ENCODE measurements at regions not wholly inside any gene's neighbourhood (a gene's known extent, or its start where the extent isn't known, plus 50 kb on each side); places are given as distances from the start of the nearest gene placed in this dataset.

- H3K36me3 Mint-ChIP-seq (ENCODE audit: low read depth) = no peaks in the 10 kb centered on the region
- H3K9me3 Mint-ChIP-seq = no peaks in the 10 kb centered on the region
- H3K4me3 Mint-ChIP-seq = no peak overlapping the region
- no peaks in the 10 kb centered on the region for H3K27me3 Mint-ChIP-seq
- H3K4me1 Mint-ChIP-seq (ENCODE audit: low read depth) = no peaks in the 10 kb centered on the region
- no peak overlapping the region for H3K27ac Mint-ChIP-seq
- DNase-seq = no peak
These were observed 77.4 kb upstream of the CPEB2 start for GRCh38 chr4:14924812-14925344.

DNA sequence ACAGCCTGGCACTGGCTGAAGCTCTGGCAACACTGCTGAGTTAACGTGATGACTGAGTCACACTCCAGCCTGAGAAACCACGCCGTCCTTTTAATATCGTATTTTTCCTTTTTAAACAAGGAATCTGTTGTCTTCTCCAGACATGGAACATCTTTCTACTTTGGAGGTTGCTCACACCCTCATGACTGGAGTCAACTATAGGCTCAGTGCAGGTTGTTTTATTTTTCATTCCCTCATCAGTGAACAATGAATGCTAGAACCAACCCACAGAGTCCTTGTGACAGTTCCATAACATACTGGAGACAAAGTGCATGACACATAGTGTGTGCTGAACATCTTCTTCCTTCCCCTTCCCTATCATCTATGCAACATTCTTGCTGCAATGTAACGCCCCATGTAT is 76.8 kb upstream of the CPEB2 start:
- no peak overlapping the region for H3K4me3 Mint-ChIP-seq
- H3K27ac Mint-ChIP-seq = no peak overlapping the region
- H3K27me3 Mint-ChIP-seq = no peaks in the 10 kb centered on the region
- H3K36me3 Mint-ChIP-seq (ENCODE audit: low read depth) = no peaks in the 10 kb centered on the region
- DNase-seq = no peak
- H3K9me3 Mint-ChIP-seq = no peaks in the 10 kb centered on the region
- no peaks in the 10 kb centered on the region for H3K4me1 Mint-ChIP-seq (ENCODE audit: low read depth)

DNA sequence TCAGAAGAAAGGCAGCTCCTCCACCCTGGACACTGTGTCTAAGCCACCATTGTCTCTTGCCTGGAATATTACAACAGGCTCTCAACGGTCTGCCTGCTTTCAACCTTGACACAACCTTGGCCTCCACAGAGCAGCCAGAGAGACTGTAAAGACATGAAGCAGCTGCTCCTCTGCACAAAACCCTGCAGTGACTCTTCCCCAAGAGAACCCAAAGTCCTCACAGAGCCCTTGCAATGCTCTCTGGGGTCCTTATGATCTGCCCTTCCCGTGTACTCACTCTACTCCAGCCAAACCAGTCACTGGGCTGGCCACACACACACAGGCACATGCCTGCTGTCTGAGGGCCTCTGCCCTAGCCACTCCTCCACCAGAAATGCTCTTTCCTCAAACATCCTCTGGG is 75.9 kb upstream of the CPEB2 start:
- Mint-ChIP-seq H3K9me3 (no peaks in the 10 kb centered on the region), H3K4me1 (ENCODE audit: low read depth) (no peaks in the 10 kb centered on the region), H3K27ac (no peak overlapping the region)

GRCh38 chr4:14928035-14928434 is 74.2 kb upstream of the CPEB2 start:
- Mint-ChIP-seq H3K36me3 (ENCODE audit: low read depth) (no peaks in the 10 kb centered on the region), H3K27me3 (peaks cover 9% of the 10 kb centered on the region), H3K9me3 (no peaks in the 10 kb centered on the region), H3K4me3 (no peak overlapping the region), H3K4me1 (ENCODE audit: low read depth) (no peaks in the 10 kb centered on the region), H3K27ac (no peak overlapping the region)
- DNase-seq = no peak

More for the DNA sequence above, 75.9 kb upstream of the CPEB2 start:
- Mint-ChIP-seq H3K27me3 (peaks cover 4% of the 10 kb centered on the region), H3K4me3 (no peak overlapping the region), H3K36me3 (ENCODE audit: low read depth) (no peaks in the 10 kb centered on the region)
- DNase-seq = no peak

DNA sequence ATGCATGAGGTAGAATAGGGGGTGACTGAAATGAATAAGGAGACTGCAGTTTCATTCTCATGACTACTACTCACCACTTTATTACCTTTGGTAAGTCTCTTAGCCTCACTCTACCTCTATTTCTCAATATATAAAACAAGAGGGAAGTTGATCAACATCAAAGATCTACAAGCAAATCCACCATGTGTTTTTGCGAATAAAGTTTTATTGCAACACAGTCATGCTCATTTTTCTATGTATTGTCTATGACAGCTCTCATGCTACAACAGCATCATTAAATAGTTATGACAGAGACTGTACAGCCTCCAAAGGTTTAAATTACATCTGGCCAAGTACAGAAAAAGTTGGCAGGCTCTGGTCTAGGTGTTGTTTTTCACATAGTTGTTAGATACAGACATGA is 72.6 kb upstream of the CPEB2 start:
- H3K36me3 Mint-ChIP-seq (ENCODE audit: low read depth) = no peaks in the 10 kb centered on the region
- no peak overlapping the region for H3K27ac Mint-ChIP-seq
- H3K9me3 Mint-ChIP-seq = no peaks in the 10 kb centered on the region
- no peaks in the 10 kb centered on the region for H3K4me1 Mint-ChIP-seq (ENCODE audit: low read depth)
- no peak for DNase-seq
- peaks cover 11% of the 10 kb centered on the region for H3K27me3 Mint-ChIP-seq
- no peak overlapping the region for H3K4me3 Mint-ChIP-seq

GRCh38 chr4:14934704-14935390 is 67.4 kb upstream of the CPEB2 start:
- H3K4me1 Mint-ChIP-seq (ENCODE audit: low read depth) = no peaks in the 10 kb centered on the region
- no peak for DNase-seq
- no peak overlapping the region for H3K27ac Mint-ChIP-seq
- H3K27me3 Mint-ChIP-seq = peaks cover 39% of the 10 kb centered on the region
- H3K9me3 Mint-ChIP-seq = no peaks in the 10 kb centered on the region
- no peak overlapping the region for H3K4me3 Mint-ChIP-seq
- H3K36me3 Mint-ChIP-seq (ENCODE audit: low read depth) = no peaks in the 10 kb centered on the region

DNA sequence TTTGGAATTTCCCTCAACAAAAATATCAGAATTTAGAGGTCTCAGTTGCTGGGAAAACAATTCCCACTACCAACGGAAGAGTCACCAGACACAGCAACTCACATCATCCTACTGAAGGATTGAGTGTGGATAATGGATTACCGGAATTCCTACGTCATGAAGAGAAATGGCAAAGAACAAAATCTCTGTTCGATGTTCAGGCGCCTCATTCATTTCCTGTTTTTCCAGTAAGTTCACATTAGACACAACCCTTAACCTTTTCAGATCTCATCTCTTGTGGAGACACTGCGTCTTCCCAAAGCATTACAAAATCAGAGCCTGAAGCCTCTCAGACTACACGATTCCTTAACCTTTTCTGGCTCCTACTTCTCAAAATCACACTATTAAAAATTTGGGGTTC is 58.5 kb upstream of the CPEB2 start:
- no peak for DNase-seq
- no peak overlapping the region for H3K27ac Mint-ChIP-seq
- H3K36me3 Mint-ChIP-seq (ENCODE audit: low read depth) = no peaks in the 10 kb centered on the region
- no peaks in the 10 kb centered on the region for H3K9me3 Mint-ChIP-seq
- H3K4me3 Mint-ChIP-seq = no peak overlapping the region
- no peaks in the 10 kb centered on the region for H3K4me1 Mint-ChIP-seq (ENCODE audit: low read depth)
- H3K27me3 Mint-ChIP-seq = peaks cover 38% of the 10 kb centered on the region

DNA sequence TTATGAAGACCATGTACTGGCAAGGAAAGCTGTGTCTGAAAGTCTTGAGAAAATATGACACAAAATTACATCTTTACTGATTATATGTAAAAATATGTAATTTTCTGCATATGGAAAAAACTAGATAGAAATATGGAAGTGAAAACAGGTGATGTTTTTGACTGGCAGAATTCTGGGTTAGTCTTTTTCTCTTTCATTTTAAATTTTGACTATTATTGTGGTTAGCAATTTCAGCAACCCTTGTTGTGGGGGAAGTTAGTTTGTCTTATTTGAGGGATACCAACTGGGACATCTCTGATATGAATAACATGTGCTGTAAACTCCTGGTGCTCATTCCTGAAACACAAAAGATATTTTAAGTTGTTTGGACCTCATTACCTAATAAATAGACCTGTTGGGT is 49.9 kb upstream of the CPEB2 start:
- no peak overlapping the region for H3K27ac Mint-ChIP-seq
- no peaks in the 10 kb centered on the region for H3K9me3 Mint-ChIP-seq
- no peak for DNase-seq
- H3K4me1 Mint-ChIP-seq (ENCODE audit: low read depth) = peaks cover 3% of the 10 kb centered on the region
- H3K36me3 Mint-ChIP-seq (ENCODE audit: low read depth) = no peaks in the 10 kb centered on the region
- peaks cover 20% of the 10 kb centered on the region for H3K27me3 Mint-ChIP-seq
- H3K4me3 Mint-ChIP-seq = no peak overlapping the region

Measured in activated T-cell treated with anti-CD3 and anti-CD28 coated beads, Interleukin-2, amount 50 U/mL, for 24 hours (primary cell).